RWPE1 (cell line): ENCODE measurements at regions not wholly inside any gene's neighbourhood (a gene's known extent, or its start where the extent isn't known, plus 50 kb on each side); places are given as distances from the start of the nearest gene placed in this dataset.
"Not testable (repeated sequence)": the region's sequence is repeated elsewhere in the genome, so short reads cannot be mapped to it uniquely, and the experiment has no call there.

Source experiments
- CTCF ChIA-PET: fragments of 350-600 bp; sonication (Branson Sonifier 250); formaldehyde crosslinking; extraction: SDS; loops from one replicate; lab custom pipeline; 2021; lab: Yijun Ruan, JAX
- POLR2A ChIA-PET: fragments of 400-600 bp; formaldehyde crosslinking; extraction: SDS; loops from one replicate; lab custom pipeline; 2020; ENCODE audit warnings: antibody characterized with exemption; ENCODE audit not compliant: low non-redundant PET; lab: Yijun Ruan, JAX
- DNase-seq: peaks from one replicate; pipeline ENCODE4 v3.0.0; 2012; ENCODE audit warnings: low spot score
- H3K27ac ChIP-seq: fragments of 450-650 bp; 2 replicates; pipeline ENCODE4 v1.5.1; 2017
- CTCF ChIP-seq: fragments of 450-650 bp; conservative IDR thresholded peaks from 2 replicates; pipeline ENCODE4 v1.5.1; 2017; ENCODE audit warnings: low read depth, mild to moderate bottlenecking

- DNase-seq = no peak
- no peak overlapping the region for H3K27ac ChIP-seq
- TF ChIP-seq CTCF = no peak
Observed at GRCh38 chr5:98333921-98334320, 439.5 kb upstream of the RGMB start.

GRCh38 chr5:98334946-98335345 lies 438.5 kb upstream of the RGMB start:
- TF ChIP-seq CTCF = no peak
- ChIA-PET CTCF (interaction anchor here (0.6 kb wide), 1 partner anchor 334 kb away, joined by 4 read pairs; no protein-coding TSS in a partner anchor), POLR2A (no interaction called here)
- no peak overlapping the region for H3K27ac ChIP-seq
- DNase-seq = no peak

More at GRCh38 chr5:98333921-98334320, 439.5 kb upstream of the RGMB start:
- CTCF ChIA-PET = no interaction called here
- POLR2A ChIA-PET = no interaction called here

- no peak for DNase-seq
- no peak overlapping the region for H3K27ac ChIP-seq
- CTCF ChIA-PET = no interaction called here
- TF ChIP-seq CTCF = no peak
- POLR2A ChIA-PET = no interaction called here
Observed at GRCh38 chr5:98339141-98339848, 434.2 kb upstream of the RGMB start.

GRCh38 chr5:98341038-98342032 lies 432.1 kb upstream of the RGMB start:
- no peak overlapping the region for H3K27ac ChIP-seq
- no peak for TF ChIP-seq CTCF
- ChIA-PET POLR2A (no interaction called here), CTCF (no interaction called here)
- DNase-seq = no peak

GRCh38 chr5:98342958-98343660 lies 430.4 kb upstream of the RGMB start:
- CTCF ChIA-PET, DNase-seq: not testable (repeated sequence)

GRCh38 chr5:98349251-98349989 lies 424.0 kb upstream of the RGMB start:
- POLR2A ChIA-PET = no interaction called here
- CTCF ChIA-PET = no interaction called here
- peak; percentile 30; the same call in 1 of the 2 replicates for TF ChIP-seq CTCF
- no peak overlapping the region for H3K27ac ChIP-seq
- no peak for DNase-seq

More at GRCh38 chr5:98342958-98343660, 430.4 kb upstream of the RGMB start:
- H3K27ac ChIP-seq, POLR2A ChIA-PET: not testable (repeated sequence)
